ENCODE measurements at regions not wholly inside any gene's neighbourhood (a gene's known extent, or its start where the extent isn't known, plus 50 kb on each side); places are given as distances from the start of the nearest gene placed in this dataset.

DNA sequence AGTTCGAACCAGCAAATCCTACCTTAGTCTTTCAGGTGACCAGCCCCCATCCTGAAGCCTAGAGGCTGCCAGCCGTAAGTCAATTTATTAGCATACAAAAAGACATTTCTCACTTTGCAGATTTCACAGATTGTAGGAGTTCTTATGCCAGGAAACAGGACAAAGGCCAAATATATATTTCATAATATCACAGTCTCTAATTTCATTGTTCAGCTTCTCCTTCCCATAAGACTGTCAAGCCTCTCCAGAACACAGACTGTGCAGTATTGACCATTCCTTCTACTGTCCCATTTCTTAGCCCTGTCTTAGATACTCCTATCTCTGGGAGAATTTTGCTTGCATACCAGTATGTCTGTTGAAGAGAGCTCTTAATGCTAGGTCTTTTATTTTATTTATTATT lies 89.2 kb upstream of the RESF1 start:
- H3K36me3 ChIP-seq (ENCODE audit: low read depth, missing control alignments): no peaks in the 10 kb centered on the region
- no peaks in the 10 kb centered on the region for H3K4me1 ChIP-seq
- no peak for DNase-seq
- intact Hi-C loops (cut with DNase I; ENCODE audit: low total_unique reads): no loop called here
- no peaks in the 10 kb centered on the region for H3K27me3 ChIP-seq
- H3K4me3 ChIP-seq: no peak overlapping the region
- no peaks in the 10 kb centered on the region for H3K9me3 ChIP-seq
- H3K27ac ChIP-seq: no peak overlapping the region
- 91 to 93% methylated on average over 2 of the region's 2 CpGs for WGBS, 2 donors
- no peak for TF ChIP-seq POLR2A (IDR thresholded peaks at IDR 0.05)
- TF ChIP-seq, protein P1, sequence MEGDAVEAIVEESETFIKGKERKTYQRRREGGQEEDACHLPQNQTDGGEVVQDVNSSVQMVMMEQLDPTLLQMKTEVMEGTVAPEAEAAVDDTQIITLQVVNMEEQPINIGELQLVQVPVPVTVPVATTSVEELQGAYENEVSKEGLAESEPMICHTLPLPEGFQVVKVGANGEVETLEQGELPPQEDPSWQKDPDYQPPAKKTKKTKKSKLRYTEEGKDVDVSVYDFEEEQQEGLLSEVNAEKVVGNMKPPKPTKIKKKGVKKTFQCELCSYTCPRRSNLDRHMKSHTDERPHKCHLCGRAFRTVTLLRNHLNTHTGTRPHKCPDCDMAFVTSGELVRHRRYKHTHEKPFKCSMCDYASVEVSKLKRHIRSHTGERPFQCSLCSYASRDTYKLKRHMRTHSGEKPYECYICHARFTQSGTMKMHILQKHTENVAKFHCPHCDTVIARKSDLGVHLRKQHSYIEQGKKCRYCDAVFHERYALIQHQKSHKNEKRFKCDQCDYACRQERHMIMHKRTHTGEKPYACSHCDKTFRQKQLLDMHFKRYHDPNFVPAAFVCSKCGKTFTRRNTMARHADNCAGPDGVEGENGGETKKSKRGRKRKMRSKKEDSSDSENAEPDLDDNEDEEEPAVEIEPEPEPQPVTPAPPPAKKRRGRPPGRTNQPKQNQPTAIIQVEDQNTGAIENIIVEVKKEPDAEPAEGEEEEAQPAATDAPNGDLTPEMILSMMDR (IDR thresholded peaks at IDR 0.05): no peak

DNA sequence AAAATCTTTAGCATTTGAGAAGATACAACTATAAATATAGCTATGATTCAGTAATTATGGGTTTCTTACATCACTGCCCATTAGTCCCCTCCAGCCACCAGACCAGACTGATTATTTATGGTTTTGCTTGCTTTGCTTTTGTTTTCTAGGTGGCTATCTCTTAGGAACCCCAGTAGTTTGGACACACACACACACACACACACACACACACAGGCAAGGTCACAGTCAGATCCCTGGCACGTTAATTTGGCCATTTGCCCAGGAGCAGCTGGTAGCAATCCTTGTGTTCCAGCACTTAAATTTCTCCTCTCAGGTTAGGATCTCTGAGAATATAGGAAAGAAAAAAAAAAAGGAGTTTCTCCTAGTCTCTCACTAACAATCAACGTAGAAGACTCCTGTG lies 90.2 kb upstream of the RESF1 start:
- DNase-seq: peak; percentile 72
- Histone ChIP-seq H3K36me3 (ENCODE audit: low read depth, missing control alignments) (no peaks in the 10 kb centered on the region), H3K27ac (no peak overlapping the region), H3K27me3 (no peaks in the 10 kb centered on the region), H3K4me1 (no peaks in the 10 kb centered on the region), H3K4me3 (no peak overlapping the region), H3K9me3 (no peaks in the 10 kb centered on the region)
- TF ChIP-seq, protein P1 (IDR thresholded peaks at IDR 0.05): no peak
- TF ChIP-seq POLR2A (IDR thresholded peaks at IDR 0.05): no peak
- intact Hi-C loops (cut with DNase I; ENCODE audit: low total_unique reads): no loop called here
- 38 to 56% methylated on average over 2 of the region's 2 CpGs for WGBS, 2 donors

DNA sequence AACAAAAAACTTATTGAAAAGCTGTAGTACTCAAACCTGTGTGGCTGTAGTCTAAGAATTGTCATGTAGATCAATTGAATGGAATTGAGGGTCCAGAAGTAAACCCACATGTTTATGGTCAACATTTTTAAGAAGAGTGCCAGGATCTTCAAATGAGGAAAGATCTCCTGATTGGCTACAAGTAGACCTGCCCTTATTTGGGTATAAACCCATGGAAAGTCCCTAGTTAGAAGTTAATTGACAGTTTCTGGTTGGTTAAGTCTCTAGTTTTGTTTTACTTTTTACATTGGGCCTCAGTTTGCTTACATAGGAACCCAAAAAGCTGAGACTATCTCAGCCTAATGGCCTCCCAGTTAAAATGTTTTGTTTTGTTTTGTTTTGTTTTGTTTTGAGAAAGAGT lies 91.9 kb upstream of the RESF1 start:
- DNase-seq: no peak
- intact Hi-C loops (cut with DNase I; ENCODE audit: low total_unique reads): no loop called here
- H3K4me1 ChIP-seq: no peaks in the 10 kb centered on the region
- no peak overlapping the region for H3K4me3 ChIP-seq
- H3K9me3 ChIP-seq: no peaks in the 10 kb centered on the region
- TF ChIP-seq, protein P1 (IDR thresholded peaks at IDR 0.05): no peak
- no peaks in the 10 kb centered on the region for H3K27me3 ChIP-seq
- no peak overlapping the region for H3K27ac ChIP-seq
- no peaks in the 10 kb centered on the region for H3K36me3 ChIP-seq (ENCODE audit: low read depth, missing control alignments)

DNA sequence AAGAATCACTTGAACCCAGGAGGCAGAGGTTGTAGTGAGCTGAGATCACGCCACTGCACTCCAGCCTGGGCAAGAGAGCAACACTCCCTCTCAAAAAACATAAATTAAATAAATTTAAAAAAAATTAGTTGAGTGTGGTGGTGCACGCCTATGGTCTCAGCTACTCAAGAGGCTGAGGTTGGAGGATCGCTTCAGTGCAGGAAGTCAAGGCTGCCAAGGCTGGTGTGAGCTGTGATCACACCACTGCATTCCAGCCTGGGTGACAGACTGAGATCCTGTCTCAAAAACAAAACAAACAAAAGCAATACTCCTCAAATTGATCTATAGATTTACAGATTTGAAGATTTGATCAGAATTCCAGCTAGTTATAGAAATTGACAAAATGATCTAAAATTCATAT lies 92.7 kb upstream of the RESF1 start:
- Histone ChIP-seq H3K36me3 (ENCODE audit: low read depth, missing control alignments) (no peaks in the 10 kb centered on the region), H3K4me1 (no peaks in the 10 kb centered on the region), H3K27me3 (no peaks in the 10 kb centered on the region), H3K27ac (no peak overlapping the region), H3K9me3 (no peaks in the 10 kb centered on the region), H3K4me3 (no peak overlapping the region)
- WGBS, 2 donors: 92 to 93% methylated on average over 3 of the region's 3 CpGs
- DNase-seq: no peak
- intact Hi-C loops (cut with DNase I; ENCODE audit: low total_unique reads): no loop called here
- TF ChIP-seq, protein P1 (IDR thresholded peaks at IDR 0.05): no peak
- no peak for TF ChIP-seq POLR2A (IDR thresholded peaks at IDR 0.05)

DNA sequence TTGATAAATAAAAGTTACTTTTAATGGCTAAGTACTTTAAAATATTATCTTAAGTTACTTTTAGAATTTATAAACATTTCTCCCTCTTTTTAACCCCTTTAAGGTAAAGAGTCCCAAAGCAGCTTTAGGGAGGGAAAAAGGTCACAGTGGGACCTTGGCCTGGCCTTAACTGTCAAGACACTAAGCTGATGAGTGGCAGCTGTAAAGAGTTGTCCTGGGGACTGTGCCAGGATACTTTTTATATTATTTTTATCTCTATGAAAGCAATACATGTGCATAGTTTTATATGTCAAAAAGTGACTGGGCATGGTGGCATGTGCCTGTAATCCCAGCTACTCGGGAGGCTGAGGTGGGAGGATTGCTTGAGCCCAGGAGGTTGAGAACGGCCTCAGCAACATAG lies 94.2 kb upstream of the RESF1 start:
- TF ChIP-seq, protein P1 (IDR thresholded peaks at IDR 0.05): no peak
- TF ChIP-seq POLR2A (IDR thresholded peaks at IDR 0.05): no peak
- H3K4me3 ChIP-seq: no peak overlapping the region
- no peak overlapping the region for H3K27ac ChIP-seq
- no peak for DNase-seq
- H3K36me3 ChIP-seq (ENCODE audit: low read depth, missing control alignments): no peaks in the 10 kb centered on the region
- 30 to 50% methylated on average over 2 of the region's 2 CpGs for WGBS, 2 donors
- no peaks in the 10 kb centered on the region for H3K27me3 ChIP-seq
- no peaks in the 10 kb centered on the region for H3K4me1 ChIP-seq
- H3K9me3 ChIP-seq: no peaks in the 10 kb centered on the region
- intact Hi-C loops (cut with DNase I; ENCODE audit: low total_unique reads): no loop called here
